Muscle of leg (tissue), 3 donors: ENCODE measurements at regions not wholly inside any gene's neighbourhood (a gene's known extent, or its start where the extent isn't known, plus 50 kb on each side); places are given as distances from the start of the nearest gene placed in this dataset.

Source experiments
- DNase-seq: peaks from one replicate; pipeline ENCODE4 v3.0.0; 2013
- H3K27ac ChIP-seq: one replicate; pipeline ENCODE4 v1.5.1; 2013; ENCODE audit warnings: mild to moderate bottlenecking, low read length, control low read depth
- H3K27me3 ChIP-seq: one replicate; pipeline ENCODE4 v1.6.1; 2013; ENCODE audit warnings: low read length; ENCODE audit not compliant: control insufficient read depth, insufficient read depth
- H3K36me3 ChIP-seq: one replicate; pipeline ENCODE4 v1.6.1; 2013; ENCODE audit warnings: low read length; ENCODE audit not compliant: control insufficient read depth, insufficient read depth
- H3K4me1 ChIP-seq: one replicate; pipeline ENCODE4 v1.6.1; 2013; ENCODE audit warnings: low read length; ENCODE audit not compliant: control insufficient read depth, insufficient read depth
- H3K4me3 ChIP-seq: one replicate; pipeline ENCODE4 v1.5.1; 2013; ENCODE audit warnings: low read length, control low read depth
- H3K9me3 ChIP-seq: replicated peaks from 2 replicates; pipeline ENCODE4 v1.6.1; 2013; ENCODE audit warnings: low read depth, low read length; ENCODE audit not compliant: control insufficient read depth
- WGBS: methylation state at CpG from one replicate; pipeline ENCODE4 v1.1.5; 2013; ENCODE audit warnings: missing lambda C conversion rate; ENCODE audit not compliant: insufficient coverage; 5-methylcytosine and 5-hydroxymethylcytosine counted together

DNA sequence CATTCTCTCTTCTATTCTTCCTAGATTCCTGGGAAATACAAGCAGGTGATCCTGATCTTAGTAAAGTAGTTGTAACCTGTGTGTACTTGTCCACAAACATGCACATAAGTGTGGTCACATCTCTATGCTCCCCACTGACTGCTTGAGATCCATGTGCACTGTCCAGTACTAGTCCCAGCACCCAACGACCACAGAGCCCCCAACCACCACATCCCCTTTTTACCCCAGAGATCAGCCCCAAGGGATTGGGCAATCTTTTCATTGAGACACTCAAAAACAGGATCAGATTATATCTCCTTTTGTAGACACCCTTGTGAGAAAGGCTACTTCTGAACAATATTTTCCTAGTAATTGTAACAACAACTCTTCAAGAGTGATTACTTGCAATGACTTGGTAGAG, 240.6 kb downstream of the ACTL7B start:
- no peaks in the 10 kb centered on the region for H3K4me1 ChIP-seq
- no peak overlapping the region for H3K27ac ChIP-seq
- no peak for DNase-seq
- no peaks in the 10 kb centered on the region for H3K9me3 ChIP-seq
- H3K4me3 ChIP-seq: no peak overlapping the region
- WGBS: 44% methylated on average over 1 of the region's 1 CpG
- no peaks in the 10 kb centered on the region for H3K36me3 ChIP-seq
- H3K27me3 ChIP-seq: no peaks in the 10 kb centered on the region

DNA sequence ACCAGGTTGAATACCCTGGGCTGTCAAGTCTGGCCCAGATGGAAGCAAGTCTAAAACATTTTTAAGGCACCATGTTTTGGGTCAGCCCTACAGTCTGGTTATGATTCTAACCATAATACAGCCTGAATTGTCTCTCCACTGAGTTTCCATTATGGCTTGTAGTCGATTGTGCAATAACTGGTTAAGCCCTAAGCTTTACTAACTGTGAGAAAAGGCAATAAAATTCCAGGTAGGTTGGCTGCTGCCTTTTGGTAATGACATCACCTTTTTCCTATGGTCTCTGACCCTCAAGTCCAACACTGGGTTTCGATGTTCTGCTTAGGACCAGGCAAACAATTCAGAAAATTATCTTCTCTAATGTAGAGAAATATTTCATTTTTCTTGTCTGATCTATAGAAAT, 243.3 kb downstream of the ACTL7B start:
- H3K27me3 ChIP-seq: no peaks in the 10 kb centered on the region
- no peaks in the 10 kb centered on the region for H3K4me1 ChIP-seq
- H3K9me3 ChIP-seq: no peaks in the 10 kb centered on the region
- no peaks in the 10 kb centered on the region for H3K36me3 ChIP-seq
- DNase-seq: no peak
- H3K4me3 ChIP-seq: no peak overlapping the region
- H3K27ac ChIP-seq: no peak overlapping the region
- WGBS: no CpG with 5 or more reads among the region's 2 CpGs

DNA sequence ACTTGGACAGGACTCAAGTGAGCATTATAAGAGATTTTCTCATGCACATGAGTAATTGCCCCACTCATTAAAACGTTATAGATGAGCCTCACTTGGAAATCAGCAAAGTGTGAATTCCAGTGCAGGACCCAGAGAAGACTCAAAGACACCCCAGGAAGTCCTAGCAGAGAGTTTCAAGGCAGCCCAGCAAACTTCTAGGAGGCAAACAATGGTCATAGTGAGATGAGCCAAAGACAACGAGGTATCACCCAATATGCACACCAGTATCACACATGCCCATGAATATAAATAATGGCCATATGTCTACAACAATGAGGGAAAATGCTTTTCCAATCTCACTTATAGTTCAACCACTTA, 245.9 kb downstream of the ACTL7B start:
- H3K36me3 ChIP-seq: no peaks in the 10 kb centered on the region
- DNase-seq: no peak
- H3K9me3 ChIP-seq: no peaks in the 10 kb centered on the region
- no CpG with 5 or more reads among the region's 2 CpGs for WGBS
- H3K27me3 ChIP-seq: no peaks in the 10 kb centered on the region
- H3K27ac ChIP-seq: no peak overlapping the region
- H3K4me1 ChIP-seq: no peaks in the 10 kb centered on the region
- H3K4me3 ChIP-seq: no peak overlapping the region

DNA sequence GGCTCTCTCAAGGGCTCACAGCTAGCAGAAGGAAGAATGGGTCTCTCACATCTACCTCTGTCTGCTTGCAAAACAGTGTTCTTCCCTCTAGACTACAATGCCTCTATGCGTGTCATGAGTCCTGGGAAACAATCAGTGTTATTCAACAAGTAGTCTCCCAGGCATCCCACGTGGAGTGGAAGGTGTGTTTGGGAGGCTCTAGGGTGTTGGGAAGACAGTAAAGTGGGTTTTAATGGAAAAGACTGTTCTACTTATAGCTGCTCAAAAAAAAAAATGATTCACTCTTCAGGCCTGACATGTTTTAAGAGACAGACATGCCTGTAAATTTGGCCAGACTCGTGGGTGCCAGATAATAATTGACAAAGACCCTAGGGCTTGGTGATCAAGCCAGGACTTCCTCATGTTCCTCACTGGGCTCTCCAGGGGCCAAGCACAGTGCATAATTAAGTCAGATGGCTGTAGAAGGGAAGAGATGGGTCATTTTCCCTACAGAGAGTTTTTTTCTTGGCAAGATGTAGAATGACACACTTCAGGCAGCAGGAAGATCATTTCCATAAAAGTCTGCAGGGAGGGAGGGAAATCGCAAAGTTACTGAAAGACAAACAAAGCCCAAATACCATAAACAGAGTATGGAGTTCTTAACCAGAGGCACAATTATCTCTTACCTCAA, 246.4 kb downstream of the ACTL7B start:
- peak; percentile 61 for DNase-seq
- Histone ChIP-seq H3K4me1 (no peaks in the 10 kb centered on the region), H3K27me3 (no peaks in the 10 kb centered on the region), H3K4me3 (no peak overlapping the region), H3K27ac (no peak overlapping the region), H3K36me3 (no peaks in the 10 kb centered on the region), H3K9me3 (no peaks in the 10 kb centered on the region)
- 38% methylated on average over 2 of the region's 4 CpGs for WGBS

DNA sequence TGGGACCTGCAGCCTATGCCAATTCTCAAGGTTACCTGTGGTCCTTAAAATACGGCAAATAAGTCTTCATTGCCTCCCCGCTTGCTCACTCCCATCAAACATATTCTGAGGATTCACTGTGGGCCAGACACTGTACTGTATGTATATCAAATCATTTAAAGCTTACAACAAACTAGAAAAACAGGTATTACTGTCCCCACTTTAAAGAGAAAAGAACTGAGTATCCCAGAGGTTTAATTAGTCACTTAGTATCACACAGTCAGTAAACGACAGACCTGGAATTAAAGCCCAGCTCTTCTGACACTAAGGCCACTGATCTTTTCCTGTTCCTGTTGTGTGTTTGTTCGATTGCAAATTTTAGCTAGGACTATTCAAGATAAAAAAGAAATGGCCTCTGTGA, 248.2 kb downstream of the ACTL7B start:
- no CpG with 5 or more reads among the region's 4 CpGs for WGBS
- Histone ChIP-seq H3K27ac (no peak overlapping the region), H3K9me3 (no peaks in the 10 kb centered on the region), H3K4me3 (no peak overlapping the region), H3K4me1 (no peaks in the 10 kb centered on the region), H3K36me3 (no peaks in the 10 kb centered on the region), H3K27me3 (no peaks in the 10 kb centered on the region)
- DNase-seq: no peak

DNA sequence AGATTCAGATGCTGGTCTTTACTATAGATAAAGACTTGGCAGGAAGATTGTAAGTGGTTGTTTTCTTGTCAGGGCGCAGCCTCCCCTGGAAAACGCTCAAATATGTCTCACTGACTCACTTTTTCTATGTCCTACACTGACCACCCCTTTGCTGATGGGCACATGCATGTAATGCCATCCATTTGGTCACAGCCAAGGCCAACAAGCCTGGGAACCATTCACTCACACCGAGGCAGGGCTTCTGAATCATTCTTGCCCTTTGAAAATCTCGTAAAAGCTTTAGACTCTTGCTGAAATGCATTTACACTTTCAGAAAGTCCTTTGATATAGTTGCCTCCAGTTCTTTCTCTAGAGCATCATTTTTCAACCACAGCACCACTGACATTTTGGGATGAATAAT, 249.4 kb downstream of the ACTL7B start:
- 79% methylated on average over 2 of the region's 4 CpGs for WGBS
- Histone ChIP-seq H3K4me3 (no peak overlapping the region), H3K4me1 (no peaks in the 10 kb centered on the region), H3K9me3 (no peaks in the 10 kb centered on the region), H3K36me3 (no peaks in the 10 kb centered on the region), H3K27me3 (no peaks in the 10 kb centered on the region), H3K27ac (no peak overlapping the region)
- no peak for DNase-seq

GRCh38 chr9:108603141-108603540, 252.6 kb downstream of the ACTL7B start:
- Histone ChIP-seq H3K27ac (no peak overlapping the region), H3K27me3 (no peaks in the 10 kb centered on the region), H3K4me1 (no peaks in the 10 kb centered on the region), H3K9me3 (no peaks in the 10 kb centered on the region), H3K36me3 (no peaks in the 10 kb centered on the region), H3K4me3 (no peak overlapping the region)
- DNase-seq: peak; percentile 5
- WGBS: 58% methylated on average over 2 of the region's 3 CpGs

- WGBS: 94% methylated on average over 3 of the region's 4 CpGs
- H3K9me3 ChIP-seq: no peaks in the 10 kb centered on the region
- H3K4me1 ChIP-seq: no peaks in the 10 kb centered on the region
- H3K4me3 ChIP-seq: no peak overlapping the region
- H3K27me3 ChIP-seq: no peaks in the 10 kb centered on the region
- no peak overlapping the region for H3K27ac ChIP-seq
- no peaks in the 10 kb centered on the region for H3K36me3 ChIP-seq
- DNase-seq: no peak
Observed at GRCh38 chr9:108600896-108601295, 254.9 kb downstream of the ACTL7B start.

GRCh38 chr9:108599571-108599970, 256.2 kb downstream of the ACTL7B start:
- peak; percentile 30 for DNase-seq
- Histone ChIP-seq H3K27me3 (no peaks in the 10 kb centered on the region), H3K9me3 (no peaks in the 10 kb centered on the region), H3K36me3 (no peaks in the 10 kb centered on the region), H3K4me3 (no peak overlapping the region), H3K27ac (no peak overlapping the region), H3K4me1 (no peaks in the 10 kb centered on the region)
- no CpG with 5 or more reads among the region's 1 CpG for WGBS

DNA sequence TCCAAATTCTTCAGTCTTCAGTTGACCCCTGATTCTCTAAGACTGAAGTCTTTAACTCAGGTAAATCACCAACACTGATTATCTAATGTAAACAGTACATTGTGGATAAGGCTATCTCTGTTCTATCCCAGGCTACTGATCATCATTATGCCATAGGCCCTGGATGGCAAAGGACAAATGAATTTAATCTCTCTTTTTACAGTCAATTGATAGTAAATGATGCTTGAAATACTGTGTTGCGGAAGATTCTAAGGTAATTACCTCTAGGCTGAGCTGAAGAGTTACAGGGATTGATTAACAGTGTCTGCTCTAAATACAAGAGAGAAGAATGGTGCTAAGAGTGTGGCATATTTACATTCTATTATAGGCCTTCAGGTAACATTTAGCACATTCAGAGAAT, 264.7 kb downstream of the ACTL7B start:
- H3K27ac ChIP-seq: no peak overlapping the region
- no CpG with 5 or more reads among the region's 1 CpG for WGBS

GRCh38 chr9:108588246-108588645, 267.5 kb downstream of the ACTL7B start:
- Histone ChIP-seq H3K9me3 (no peaks in the 10 kb centered on the region), H3K27me3 (peaks cover 2% of the 10 kb centered on the region), H3K4me1 (no peaks in the 10 kb centered on the region), H3K36me3 (no peaks in the 10 kb centered on the region), H3K4me3 (no peak overlapping the region), H3K27ac (no peak overlapping the region)
- no peak for DNase-seq
- WGBS: 90% methylated on average over 2 of the region's 3 CpGs

More for the DNA sequence above, 264.7 kb downstream of the ACTL7B start:
- H3K9me3 ChIP-seq: no peaks in the 10 kb centered on the region
- no peaks in the 10 kb centered on the region for H3K36me3 ChIP-seq
- H3K27me3 ChIP-seq: no peaks in the 10 kb centered on the region
- no peaks in the 10 kb centered on the region for H3K4me1 ChIP-seq
- no peak for DNase-seq
- no peak overlapping the region for H3K4me3 ChIP-seq
